Fibroblast of villous mesenchyme (primary cell): ENCODE measurements at regions not wholly inside any gene's neighbourhood (a gene's known extent, or its start where the extent isn't known, plus 50 kb on each side); places are given as distances from the start of the nearest gene placed in this dataset.
A peak's percentile ranks its signal among the peaks of the same experiment; 100 is the strongest.

ENCODE experiments used
- DNase-seq: peaks from one replicate; pipeline ENCODE4 v3.0.0-alpha.2; 2010; ENCODE audit warnings: low read depth
- H3K4me3 ChIP-seq: 2 replicates; pipeline ENCODE4 v1.5.1; 2011; ENCODE audit warnings: low read depth, mild to moderate bottlenecking, low read length
- CTCF ChIP-seq: IDR thresholded peaks from 2 replicates; pipeline ENCODE4 v1.5.1; 2012; ENCODE audit warnings: low read depth, mild to moderate bottlenecking, low read length; ENCODE audit not compliant: insufficient read depth

- no peak for TF ChIP-seq CTCF
- no peak overlapping the region for H3K4me3 ChIP-seq
- no peak for DNase-seq
Observed at GRCh38 chr4:104869831-104870230, 276.8 kb upstream of the TET2 start.

GRCh38 chr4:104870495-104871233 is 276.0 kb upstream of the TET2 start:
- no peak for DNase-seq
- TF ChIP-seq CTCF: no peak
- H3K4me3 ChIP-seq: no peak overlapping the region

- no peak overlapping the region for H3K4me3 ChIP-seq
- no peak for TF ChIP-seq CTCF
- DNase-seq: no peak
Observed at GRCh38 chr4:104878936-104879335, 267.7 kb upstream of the TET2 start.

- peak; percentile 5 for DNase-seq
- H3K4me3 ChIP-seq: no peak overlapping the region
- TF ChIP-seq CTCF: no peak
Observed at GRCh38 chr4:104879367-104879766, 267.3 kb upstream of the TET2 start.

- TF ChIP-seq CTCF: no peak
- DNase-seq: no peak
- no peak overlapping the region for H3K4me3 ChIP-seq
Observed at GRCh38 chr4:104879854-104880253, 266.8 kb upstream of the TET2 start.

- DNase-seq: no peak
- H3K4me3 ChIP-seq: no peak overlapping the region
- TF ChIP-seq CTCF: no peak
Observed at GRCh38 chr4:104881136-104881886, 265.4 kb upstream of the TET2 start.
